Uterus (tissue), 3 donors: ENCODE measurements at regions not wholly inside any gene's neighbourhood (a gene's known extent, or its start where the extent isn't known, plus 50 kb on each side); places are given as distances from the start of the nearest gene placed in this dataset.

Source experiments
- DNase-seq, 2 donors: peaks; one replicate each; pipeline ENCODE4 v3.0.0-alpha.2; 2019 to 2020
- H3K27ac ChIP-seq, 2 donors: fragments of 200-600 bp; sonication (generic); 1 replicate in 1 of 2; 2 replicates in 1 of 2; pipeline ENCODE4 v1.5.1; 2016 to 2018
- H3K27me3 ChIP-seq, 2 donors: fragments of 200-600 bp; sonication (generic); one replicate each; pipeline ENCODE4 v1.5.1; 2018 to 2019; ENCODE audit warnings: control low read depth in 1 of 2
- H3K36me3 ChIP-seq, 2 donors: fragments of 200-600 bp; sonication (generic); one replicate each; pipeline ENCODE4 v1.5.1; 2019; ENCODE audit warnings: control low read depth in 1 of 2
- H3K4me1 ChIP-seq, 2 donors: fragments of 200-600 bp; sonication (generic); one replicate each; pipeline ENCODE4 v1.5.1; 2018 to 2019; ENCODE audit warnings: control low read depth in 1 of 2
- H3K4me3 ChIP-seq, 2 donors: fragments of 200-600 bp; sonication (generic); 1 replicate in 1 of 2; 2 replicates in 1 of 2; pipeline ENCODE4 v1.5.1; 2018 to 2019; ENCODE audit warnings: mild to moderate bottlenecking in 1 of 2
- H3K9me3 ChIP-seq, 2 donors: fragments of 200-600 bp; sonication (generic); one replicate each; pipeline ENCODE4 v1.5.1; 2019; ENCODE audit warnings: control low read depth in 1 of 2
- POLR2A ChIP-seq, 2 donors: fragments of 450-650 bp; IDR thresholded peaks; one replicate each; pipeline ENCODE4 v1.6.1; 2016; ENCODE audit warnings: antibody characterized with exemption in 2 of 2, mild to moderate bottlenecking in 1 of 2, moderate library complexity in 1 of 2
- intact Hi-C: fragments of 100-400 bp; cut with DNase I; formaldehyde crosslinking; loops from one replicate; pipeline ENCODE4 v1.15.1; 2023; ENCODE audit warnings: low total_unique reads
- TF ChIP-seq, protein P1 (sequence below), 4 experiments: fragments of 200-600 bp in 2 of 4; fragments of 450-650 bp in 2 of 4; sonication (generic) in 2 of 4; IDR thresholded peaks; one replicate each; pipeline ENCODE4 v1.5.1; 2016 to 2019; ENCODE audit warnings: antibody characterized with exemption in 4 of 4, mild to moderate bottlenecking in 2 of 4, moderate library complexity in 1 of 4
- donor health status: DM: yes; HTN: yes; CAD: no.

DNA sequence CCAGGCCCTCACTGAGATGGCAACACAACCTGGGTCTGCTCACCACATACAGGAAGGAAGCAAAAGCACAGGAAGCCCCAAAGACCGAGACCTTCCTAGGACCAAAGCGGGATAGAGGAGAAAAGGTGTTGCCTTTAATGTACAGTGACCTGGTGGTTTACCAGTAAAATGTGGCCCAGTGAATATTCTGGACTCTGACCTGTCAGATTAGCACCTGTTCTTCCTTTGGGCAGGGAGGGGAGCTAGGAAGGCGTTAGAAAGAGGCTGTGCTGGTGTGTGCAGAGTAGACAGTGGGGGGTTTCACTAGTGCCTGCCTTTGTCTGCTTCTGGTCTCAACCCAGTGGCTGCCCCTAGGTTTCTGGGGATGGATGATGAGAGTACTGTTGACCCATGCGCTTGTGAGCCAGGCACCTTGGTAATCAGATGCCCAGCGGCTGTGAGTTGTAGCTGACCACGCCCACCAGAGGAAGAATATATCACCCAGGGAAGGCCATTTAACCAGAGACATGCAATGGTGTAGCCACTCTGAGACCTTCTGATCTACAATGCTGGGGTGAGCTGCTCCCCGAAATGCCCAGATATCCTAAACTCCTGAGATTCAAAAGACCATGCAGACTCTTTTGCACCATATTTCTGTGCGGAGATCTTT lies 90.1 kb upstream of the NEO1 start:
- no peaks in the 10 kb centered on the region for H3K9me3 ChIP-seq
- H3K36me3 ChIP-seq = no peaks in the 10 kb centered on the region
- no peak for DNase-seq
- no peaks in the 10 kb centered on the region for H3K27me3 ChIP-seq
- H3K27ac ChIP-seq = no peak overlapping the region
- no peak for TF ChIP-seq POLR2A (IDR thresholded peaks at IDR 0.05)
- TF ChIP-seq, protein P1, sequence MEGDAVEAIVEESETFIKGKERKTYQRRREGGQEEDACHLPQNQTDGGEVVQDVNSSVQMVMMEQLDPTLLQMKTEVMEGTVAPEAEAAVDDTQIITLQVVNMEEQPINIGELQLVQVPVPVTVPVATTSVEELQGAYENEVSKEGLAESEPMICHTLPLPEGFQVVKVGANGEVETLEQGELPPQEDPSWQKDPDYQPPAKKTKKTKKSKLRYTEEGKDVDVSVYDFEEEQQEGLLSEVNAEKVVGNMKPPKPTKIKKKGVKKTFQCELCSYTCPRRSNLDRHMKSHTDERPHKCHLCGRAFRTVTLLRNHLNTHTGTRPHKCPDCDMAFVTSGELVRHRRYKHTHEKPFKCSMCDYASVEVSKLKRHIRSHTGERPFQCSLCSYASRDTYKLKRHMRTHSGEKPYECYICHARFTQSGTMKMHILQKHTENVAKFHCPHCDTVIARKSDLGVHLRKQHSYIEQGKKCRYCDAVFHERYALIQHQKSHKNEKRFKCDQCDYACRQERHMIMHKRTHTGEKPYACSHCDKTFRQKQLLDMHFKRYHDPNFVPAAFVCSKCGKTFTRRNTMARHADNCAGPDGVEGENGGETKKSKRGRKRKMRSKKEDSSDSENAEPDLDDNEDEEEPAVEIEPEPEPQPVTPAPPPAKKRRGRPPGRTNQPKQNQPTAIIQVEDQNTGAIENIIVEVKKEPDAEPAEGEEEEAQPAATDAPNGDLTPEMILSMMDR (IDR thresholded peaks at IDR 0.05) = no peak
- no peak overlapping the region for H3K4me3 ChIP-seq
- H3K4me1 ChIP-seq = no peaks in the 10 kb centered on the region
- intact Hi-C loops = no loop called here

DNA sequence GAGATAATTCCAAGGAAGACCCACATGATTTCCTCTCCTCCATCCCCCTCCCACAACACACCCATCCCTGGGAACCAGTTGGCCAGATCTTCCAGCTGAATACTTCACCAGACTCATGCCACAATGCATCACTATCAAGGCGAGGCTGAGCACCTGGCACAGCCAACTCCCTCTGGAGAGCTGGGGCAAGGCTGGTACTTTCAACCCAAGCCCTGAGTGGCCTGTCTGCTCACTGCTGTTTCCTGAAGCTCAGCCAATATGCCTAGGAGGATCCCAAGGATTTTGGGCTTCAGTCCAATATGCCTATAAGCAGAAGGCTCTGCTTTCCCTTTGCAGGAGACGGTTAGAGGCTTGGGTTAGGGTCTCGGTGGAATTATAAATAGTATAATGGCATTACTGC lies 90.9 kb upstream of the NEO1 start:
- Histone ChIP-seq H3K9me3 (no peaks in the 10 kb centered on the region), H3K4me1 (no peaks in the 10 kb centered on the region), H3K36me3 (no peaks in the 10 kb centered on the region), H3K27me3 (no peaks in the 10 kb centered on the region), H3K4me3 (no peak overlapping the region), H3K27ac (no peak overlapping the region)
- intact Hi-C loops = no loop called here
- TF ChIP-seq, protein P1 (IDR thresholded peaks at IDR 0.05) = no peak
- no peak for TF ChIP-seq POLR2A (IDR thresholded peaks at IDR 0.05)
- DNase-seq = no peak

DNA sequence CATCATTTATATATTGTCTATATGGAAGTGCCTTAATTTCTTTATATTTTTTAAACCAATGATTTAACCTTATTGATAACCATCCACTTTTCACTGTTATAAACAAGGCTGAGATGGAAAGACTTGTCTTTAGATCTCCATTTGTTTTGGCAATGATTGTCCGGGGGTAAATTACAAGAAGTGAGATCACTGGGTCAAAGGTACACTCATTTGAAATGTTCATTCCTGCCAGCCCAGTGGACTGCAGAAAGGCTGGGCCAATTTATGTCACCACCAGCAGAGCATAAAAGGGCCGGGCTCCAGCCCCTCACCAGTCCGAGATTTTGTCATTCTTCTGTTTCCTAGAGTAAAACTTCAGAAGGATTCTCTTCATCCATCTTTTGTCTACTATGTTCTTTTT lies 93.6 kb upstream of the NEO1 start:
- DNase-seq = no peak
- Histone ChIP-seq H3K4me3 (no peak overlapping the region), H3K9me3 (no peaks in the 10 kb centered on the region), H3K36me3 (no peaks in the 10 kb centered on the region), H3K27ac (no peak overlapping the region), H3K27me3 (no peaks in the 10 kb centered on the region), H3K4me1 (no peaks in the 10 kb centered on the region)
- TF ChIP-seq POLR2A (IDR thresholded peaks at IDR 0.05) = no peak
- intact Hi-C loops = no loop called here

DNA sequence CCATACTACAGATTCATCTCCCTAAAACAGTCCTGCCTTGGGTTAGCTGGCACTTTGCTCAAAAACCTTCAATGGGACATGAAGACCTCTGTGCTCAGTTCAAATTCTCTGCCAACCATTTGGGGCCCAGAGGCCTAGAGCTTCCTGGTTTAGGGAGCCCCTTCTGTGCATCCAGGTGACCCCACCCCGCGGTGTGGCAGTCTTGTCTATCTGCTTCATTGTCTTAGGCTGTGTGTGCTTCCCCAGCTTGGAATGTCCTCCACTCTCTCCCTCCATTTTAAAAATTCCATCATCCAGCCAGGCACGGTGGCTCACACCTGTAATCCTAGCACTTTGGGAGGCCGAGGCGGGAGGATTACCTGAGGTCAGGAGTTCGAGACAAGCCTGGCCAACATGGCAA lies 99.0 kb upstream of the NEO1 start:
- Histone ChIP-seq H3K4me1 (no peaks in the 10 kb centered on the region), H3K9me3 (no peaks in the 10 kb centered on the region), H3K27me3 (no peaks in the 10 kb centered on the region), H3K36me3 (no peaks in the 10 kb centered on the region), H3K27ac (no peak overlapping the region), H3K4me3 (no peak overlapping the region)
- intact Hi-C loops = no loop called here
- TF ChIP-seq, protein P1 (IDR thresholded peaks at IDR 0.05) = no peak
- no peak for TF ChIP-seq POLR2A (IDR thresholded peaks at IDR 0.05)
- DNase-seq = no peak

DNA sequence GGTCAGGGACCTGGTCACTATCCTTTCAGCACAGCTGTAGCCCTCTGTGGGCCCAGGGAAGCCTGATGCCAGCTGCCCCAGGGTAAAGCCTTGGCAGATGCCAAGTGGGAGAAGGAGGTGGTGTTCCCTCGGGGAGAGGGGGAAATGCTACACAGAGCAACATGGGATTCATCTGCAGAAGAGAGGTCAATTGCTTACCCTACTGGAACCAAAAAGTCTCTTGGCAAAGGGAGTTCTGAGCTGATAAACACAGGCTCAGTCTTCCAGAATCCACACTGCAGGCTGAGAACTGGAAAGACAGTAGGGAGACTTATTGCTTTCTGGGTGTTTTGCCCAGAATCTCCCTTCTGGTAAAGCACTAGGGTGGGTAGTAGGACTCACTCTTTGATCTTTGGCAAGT lies 100.1 kb upstream of the NEO1 start:
- Histone ChIP-seq H3K36me3 (no peaks in the 10 kb centered on the region), H3K27ac (no peak overlapping the region), H3K4me1 (no peaks in the 10 kb centered on the region), H3K4me3 (no peak overlapping the region), H3K27me3 (no peaks in the 10 kb centered on the region), H3K9me3 (no peaks in the 10 kb centered on the region)
- DNase-seq = no peak
- no peak for TF ChIP-seq POLR2A (IDR thresholded peaks at IDR 0.05)
- TF ChIP-seq, protein P1 (IDR thresholded peaks at IDR 0.05) = no peak
- intact Hi-C loops = no loop called here

DNA sequence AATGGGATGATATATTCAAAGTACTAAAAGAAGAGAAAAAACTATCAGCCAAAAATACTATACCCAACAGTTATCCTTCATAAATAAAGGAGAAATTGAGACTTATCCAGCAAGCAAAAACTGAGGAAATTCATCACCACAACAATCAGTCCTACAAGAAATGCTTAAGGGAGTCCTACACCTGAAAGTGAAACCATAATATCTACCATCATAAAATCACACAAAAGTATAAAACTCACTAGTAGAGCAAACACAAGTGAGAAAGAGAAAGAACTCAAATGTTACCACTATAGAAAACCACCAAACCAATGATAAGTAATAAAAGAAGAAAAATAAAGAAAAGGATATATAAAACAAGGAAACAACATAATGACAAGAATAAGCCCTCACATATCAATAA lies 103.6 kb upstream of the NEO1 start:
- H3K4me3 ChIP-seq = no peak overlapping the region
- TF ChIP-seq, protein P1 (IDR thresholded peaks at IDR 0.05) = no peak
- TF ChIP-seq POLR2A (IDR thresholded peaks at IDR 0.05) = no peak
- H3K27ac ChIP-seq = no peak overlapping the region
- no peaks in the 10 kb centered on the region for H3K27me3 ChIP-seq
- H3K9me3 ChIP-seq = no peaks in the 10 kb centered on the region
- H3K4me1 ChIP-seq = no peaks in the 10 kb centered on the region
- no peak for DNase-seq
- intact Hi-C loops = no loop called here
- H3K36me3 ChIP-seq = no peaks in the 10 kb centered on the region
